ENCODE measurements at regions not wholly inside any gene's neighbourhood (a gene's known extent, or its start where the extent isn't known, plus 50 kb on each side); places are given as distances from the start of the nearest gene placed in this dataset.
A peak's percentile ranks its signal among the peaks of the same experiment; 100 is the strongest.

DNA sequence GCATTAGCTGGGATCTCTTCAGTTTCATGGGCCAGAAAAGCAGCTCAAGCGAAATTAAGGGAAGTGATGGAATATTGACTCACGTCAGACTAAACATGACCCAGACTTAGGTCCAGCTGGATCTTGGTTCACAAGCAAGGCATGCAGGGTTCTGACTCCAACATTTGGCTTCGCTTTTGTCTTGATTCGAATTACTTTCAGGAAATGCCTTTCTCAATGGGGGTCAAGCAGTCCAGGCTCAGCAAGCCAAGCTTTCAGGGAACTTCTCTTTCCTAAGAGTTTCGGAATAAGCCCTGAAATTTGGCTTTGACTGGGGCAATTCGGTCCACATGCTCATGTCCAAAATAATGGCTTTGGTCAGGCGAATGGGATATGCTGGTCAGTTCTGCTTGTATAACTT lies 678.7 kb upstream of the TMEM132C start:
- TF ChIP-seq, protein P1, sequence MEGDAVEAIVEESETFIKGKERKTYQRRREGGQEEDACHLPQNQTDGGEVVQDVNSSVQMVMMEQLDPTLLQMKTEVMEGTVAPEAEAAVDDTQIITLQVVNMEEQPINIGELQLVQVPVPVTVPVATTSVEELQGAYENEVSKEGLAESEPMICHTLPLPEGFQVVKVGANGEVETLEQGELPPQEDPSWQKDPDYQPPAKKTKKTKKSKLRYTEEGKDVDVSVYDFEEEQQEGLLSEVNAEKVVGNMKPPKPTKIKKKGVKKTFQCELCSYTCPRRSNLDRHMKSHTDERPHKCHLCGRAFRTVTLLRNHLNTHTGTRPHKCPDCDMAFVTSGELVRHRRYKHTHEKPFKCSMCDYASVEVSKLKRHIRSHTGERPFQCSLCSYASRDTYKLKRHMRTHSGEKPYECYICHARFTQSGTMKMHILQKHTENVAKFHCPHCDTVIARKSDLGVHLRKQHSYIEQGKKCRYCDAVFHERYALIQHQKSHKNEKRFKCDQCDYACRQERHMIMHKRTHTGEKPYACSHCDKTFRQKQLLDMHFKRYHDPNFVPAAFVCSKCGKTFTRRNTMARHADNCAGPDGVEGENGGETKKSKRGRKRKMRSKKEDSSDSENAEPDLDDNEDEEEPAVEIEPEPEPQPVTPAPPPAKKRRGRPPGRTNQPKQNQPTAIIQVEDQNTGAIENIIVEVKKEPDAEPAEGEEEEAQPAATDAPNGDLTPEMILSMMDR (IDR thresholded peaks at IDR 0.05; ENCODE audit: borderline replicate concordance, extremely low read depth, insufficient read depth) = no peak
- no peak overlapping the region for H3K27ac ChIP-seq (ENCODE audit: low read depth in 2 of 2, low read length in 2 of 2)
- H3K27me3 ChIP-seq (ENCODE audit: control insufficient read depth, insufficient read depth, low read length) = no peaks in the 10 kb centered on the region
- peak in 2 of 5 donors; percentile 6 to 59 for DNase-seq
- H3K9me3 ChIP-seq (ENCODE audit: control insufficient read depth in 2 of 3, insufficient read depth in 1 of 3, low read length in 3 of 3) = no peaks in the 10 kb centered on the region
- H3K9ac ChIP-seq (ENCODE audit: low read length in 3 of 3) = no peak overlapping the region
- no peaks in the 10 kb centered on the region for H3K36me3 ChIP-seq (ENCODE audit: control insufficient read depth in 2 of 3, insufficient read depth in 3 of 3, low read length in 3 of 3)
- no peak overlapping the region for H3K4me3 ChIP-seq (ENCODE audit: low read length in 3 of 3)
- H3K4me1 ChIP-seq (ENCODE audit: control insufficient read depth in 2 of 3, insufficient read depth in 2 of 3, low read depth in 1 of 3, low read length in 3 of 3) = no peaks in the 10 kb centered on the region
- intact Hi-C loops (cut with DNase I) = no loop called here
- no peak for FAIRE-seq

DNA sequence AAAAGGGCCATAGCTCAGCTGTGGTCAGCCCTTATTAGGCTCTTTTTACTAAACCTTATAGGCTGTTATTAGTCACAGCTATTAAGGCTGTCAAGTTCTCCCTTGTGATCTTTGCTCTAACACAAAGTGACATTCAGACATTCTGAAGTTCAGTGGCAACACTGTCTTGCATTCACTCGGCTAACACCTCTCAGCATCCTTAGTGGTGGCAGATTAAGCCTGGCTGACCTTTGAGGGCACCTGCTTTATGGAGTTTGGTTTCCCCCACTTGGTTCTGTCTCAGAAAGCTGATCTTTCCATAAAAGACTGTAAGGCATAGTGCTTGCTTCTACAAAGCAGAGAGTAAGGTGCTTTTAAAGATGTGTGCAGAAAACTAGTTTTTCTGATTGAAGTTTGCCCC lies 677.4 kb upstream of the TMEM132C start:
- no peak overlapping the region for H3K27ac ChIP-seq (ENCODE audit: low read depth in 2 of 2, low read length in 2 of 2)
- no peak overlapping the region for H3K9ac ChIP-seq (ENCODE audit: low read length in 3 of 3)
- DNase-seq = no peak
- no peaks in the 10 kb centered on the region for H3K36me3 ChIP-seq (ENCODE audit: control insufficient read depth in 2 of 3, insufficient read depth in 3 of 3, low read length in 3 of 3)
- FAIRE-seq = no peak
- TF ChIP-seq, protein P1 (IDR thresholded peaks at IDR 0.05; ENCODE audit: borderline replicate concordance, extremely low read depth, insufficient read depth) = no peak
- no peaks in the 10 kb centered on the region for H3K4me1 ChIP-seq (ENCODE audit: control insufficient read depth in 2 of 3, insufficient read depth in 2 of 3, low read depth in 1 of 3, low read length in 3 of 3)
- intact Hi-C loops (cut with DNase I) = no loop called here
- no peaks in the 10 kb centered on the region for H3K9me3 ChIP-seq (ENCODE audit: control insufficient read depth in 2 of 3, insufficient read depth in 1 of 3, low read length in 3 of 3)
- no peak overlapping the region for H3K4me3 ChIP-seq (ENCODE audit: low read length in 3 of 3)
- H3K27me3 ChIP-seq (ENCODE audit: control insufficient read depth, insufficient read depth, low read length) = no peaks in the 10 kb centered on the region

DNA sequence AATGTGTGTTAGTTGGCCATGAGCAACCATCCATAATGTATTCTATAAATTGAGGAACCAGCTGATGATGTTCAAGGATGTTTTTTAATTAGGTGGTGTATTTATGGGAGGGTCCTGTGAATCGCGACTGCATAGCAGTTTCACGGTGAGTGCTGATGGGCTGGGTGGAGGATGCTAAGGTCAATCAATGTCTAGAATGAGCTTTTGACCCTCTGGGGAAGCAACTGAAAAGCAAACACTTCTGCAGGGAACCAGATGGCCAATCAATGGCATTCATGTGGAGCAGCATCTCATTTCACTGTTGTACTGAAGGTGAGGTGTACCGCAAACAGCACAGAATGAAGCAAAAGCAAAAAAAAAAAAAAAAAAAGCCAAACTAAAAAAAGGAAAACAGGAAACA lies 676.1 kb upstream of the TMEM132C start:
- no peak overlapping the region for H3K27ac ChIP-seq (ENCODE audit: low read depth in 2 of 2, low read length in 2 of 2)
- no peaks in the 10 kb centered on the region for H3K36me3 ChIP-seq (ENCODE audit: control insufficient read depth in 2 of 3, insufficient read depth in 3 of 3, low read length in 3 of 3)
- DNase-seq (no peak), FAIRE-seq (no peak)
- no peaks in the 10 kb centered on the region for H3K27me3 ChIP-seq (ENCODE audit: control insufficient read depth, insufficient read depth, low read length)
- H3K9ac ChIP-seq (ENCODE audit: low read length in 3 of 3) = no peak overlapping the region
- H3K9me3 ChIP-seq (ENCODE audit: control insufficient read depth in 2 of 3, insufficient read depth in 1 of 3, low read length in 3 of 3) = no peaks in the 10 kb centered on the region
- TF ChIP-seq, protein P1 (IDR thresholded peaks at IDR 0.05; ENCODE audit: borderline replicate concordance, extremely low read depth, insufficient read depth) = no peak
- H3K4me1 ChIP-seq (ENCODE audit: control insufficient read depth in 2 of 3, insufficient read depth in 2 of 3, low read depth in 1 of 3, low read length in 3 of 3) = no peaks in the 10 kb centered on the region
- intact Hi-C loops (cut with DNase I) = no loop called here
- H3K4me3 ChIP-seq (ENCODE audit: low read length in 3 of 3) = no peak overlapping the region

DNA sequence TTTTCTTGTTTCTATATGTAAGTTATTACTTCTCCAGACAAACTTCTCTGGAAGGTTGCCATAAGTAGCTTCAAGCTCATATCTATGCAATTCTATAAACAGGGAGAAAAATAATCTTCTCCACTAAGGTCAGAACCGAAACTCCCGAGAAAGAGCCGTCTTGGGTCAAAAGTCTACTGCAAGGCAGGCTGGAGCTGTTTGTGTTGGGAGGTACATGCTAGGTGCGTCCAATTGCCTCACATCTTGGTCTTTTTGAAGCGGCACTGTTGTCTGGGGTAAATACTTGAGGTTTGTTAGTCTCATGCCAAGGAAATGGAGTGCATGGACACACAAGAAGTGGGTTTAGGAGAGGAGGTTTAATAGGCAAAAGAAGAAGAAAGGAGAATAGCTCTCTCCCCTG lies 674.7 kb upstream of the TMEM132C start:
- FAIRE-seq = no peak
- DNase-seq = no peak

More for the DNA sequence above, 674.7 kb upstream of the TMEM132C start:
- Histone ChIP-seq H3K27me3 (ENCODE audit: control insufficient read depth, insufficient read depth, low read length) (no peaks in the 10 kb centered on the region), H3K9me3 (ENCODE audit: control insufficient read depth in 2 of 3, insufficient read depth in 1 of 3, low read length in 3 of 3) (no peaks in the 10 kb centered on the region), H3K27ac (ENCODE audit: low read depth in 2 of 2, low read length in 2 of 2) (no peak overlapping the region), H3K36me3 (ENCODE audit: control insufficient read depth in 2 of 3, insufficient read depth in 3 of 3, low read length in 3 of 3) (no peaks in the 10 kb centered on the region), H3K9ac (ENCODE audit: low read length in 3 of 3) (no peak overlapping the region), H3K4me3 (ENCODE audit: low read length in 3 of 3) (no peak overlapping the region), H3K4me1 (ENCODE audit: control insufficient read depth in 2 of 3, insufficient read depth in 2 of 3, low read depth in 1 of 3, low read length in 3 of 3) (no peaks in the 10 kb centered on the region)
- intact Hi-C loops (cut with DNase I) = no loop called here
- TF ChIP-seq, protein P1 (IDR thresholded peaks at IDR 0.05; ENCODE audit: borderline replicate concordance, extremely low read depth, insufficient read depth) = no peak
